Osteoblast (primary cell): ENCODE measurements at regions not wholly inside any gene's neighbourhood (a gene's known extent, or its start where the extent isn't known, plus 50 kb on each side); places are given as distances from the start of the nearest gene placed in this dataset.
A peak's percentile ranks its signal among the peaks of the same experiment; 100 is the strongest.

Source experiments
- DNase-seq: peaks from one replicate; pipeline ENCODE4 v3.0.0; 2011; ENCODE audit warnings: low spot score, mixed read lengths; ENCODE audit not compliant: insufficient read length; ENCODE audit errors: missing footprints
- H2AFZ ChIP-seq: 2 replicates; pipeline ENCODE4 v1.6.0; 2011; ENCODE audit warnings: mild to moderate bottlenecking, low read length
- H3K27ac ChIP-seq: 2 replicates; pipeline ENCODE4 v1.5.1; 2011; ENCODE audit warnings: mild to moderate bottlenecking, low read depth, low read length, moderate library complexity
- H3K27me3 ChIP-seq: 2 replicates; pipeline ENCODE4 v1.6.0; 2012; ENCODE audit warnings: mild to moderate bottlenecking, control low read depth, inconsistent platforms, low read length, moderate library complexity; ENCODE audit not compliant: insufficient read depth
- H3K36me3 ChIP-seq: 2 replicates; pipeline ENCODE4 v1.5.1; 2011; ENCODE audit warnings: mild to moderate bottlenecking, low read length, control low read depth, moderate library complexity; ENCODE audit not compliant: insufficient read depth
- H3K4me1 ChIP-seq: 2 replicates; pipeline ENCODE4 v1.5.1; 2011; ENCODE audit warnings: mild to moderate bottlenecking, low read length, control low read depth, moderate library complexity; ENCODE audit not compliant: insufficient read depth
- H3K4me2 ChIP-seq: 2 replicates; pipeline ENCODE4 v1.6.0; 2011; ENCODE audit warnings: mild to moderate bottlenecking, low read length; ENCODE audit not compliant: insufficient read depth
- H3K4me3 ChIP-seq: fragments of 200-600 bp; sonication (generic); 3 replicates; pipeline ENCODE4 v1.5.1; 2012; ENCODE audit warnings: mild to moderate bottlenecking, low read length, inconsistent platforms; ENCODE audit not compliant: insufficient read depth
- H3K79me2 ChIP-seq: 2 replicates; pipeline ENCODE4 v1.6.0; 2012; ENCODE audit warnings: mild to moderate bottlenecking, low read length, control low read depth, inconsistent platforms; ENCODE audit not compliant: insufficient read depth
- H3K9me3 ChIP-seq: 2 replicates; pipeline ENCODE4 v1.5.1; 2011; ENCODE audit warnings: low read depth, low read length, control low read depth
- H4K20me1 ChIP-seq: 2 replicates; pipeline ENCODE4 v1.6.0; 2012; ENCODE audit warnings: mild to moderate bottlenecking, low read length, control low read depth; ENCODE audit not compliant: insufficient read depth
- TF ChIP-seq, protein P1 (sequence below): IDR thresholded peaks from 2 replicates; pipeline ENCODE4 v1.5.1; 2011; ENCODE audit warnings: mild to moderate bottlenecking, low read depth, low read length, moderate library complexity; ENCODE audit errors: extremely low read depth

DNA sequence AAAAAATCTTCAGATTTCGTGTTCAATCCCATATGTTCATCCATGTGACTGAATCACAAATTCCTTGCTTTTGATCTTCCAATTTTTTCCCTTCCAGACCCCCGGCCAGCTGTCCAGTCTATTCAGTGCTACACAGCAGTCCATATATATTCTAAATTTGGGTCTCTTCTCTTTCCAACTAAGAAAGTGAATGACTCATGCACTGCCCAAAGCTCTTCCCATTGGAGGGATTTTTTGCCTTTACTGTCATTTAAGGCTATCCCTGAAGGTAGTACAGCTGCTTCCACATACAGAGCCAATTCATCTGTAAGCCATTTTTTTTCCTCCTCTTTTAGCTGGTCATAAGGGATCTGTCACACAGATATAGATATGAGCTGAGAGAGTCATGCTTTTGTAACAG, 478.3 kb downstream of the DMRT2 start:
- no peak overlapping the region for H3K4me3 ChIP-seq
- TF ChIP-seq, protein P1, sequence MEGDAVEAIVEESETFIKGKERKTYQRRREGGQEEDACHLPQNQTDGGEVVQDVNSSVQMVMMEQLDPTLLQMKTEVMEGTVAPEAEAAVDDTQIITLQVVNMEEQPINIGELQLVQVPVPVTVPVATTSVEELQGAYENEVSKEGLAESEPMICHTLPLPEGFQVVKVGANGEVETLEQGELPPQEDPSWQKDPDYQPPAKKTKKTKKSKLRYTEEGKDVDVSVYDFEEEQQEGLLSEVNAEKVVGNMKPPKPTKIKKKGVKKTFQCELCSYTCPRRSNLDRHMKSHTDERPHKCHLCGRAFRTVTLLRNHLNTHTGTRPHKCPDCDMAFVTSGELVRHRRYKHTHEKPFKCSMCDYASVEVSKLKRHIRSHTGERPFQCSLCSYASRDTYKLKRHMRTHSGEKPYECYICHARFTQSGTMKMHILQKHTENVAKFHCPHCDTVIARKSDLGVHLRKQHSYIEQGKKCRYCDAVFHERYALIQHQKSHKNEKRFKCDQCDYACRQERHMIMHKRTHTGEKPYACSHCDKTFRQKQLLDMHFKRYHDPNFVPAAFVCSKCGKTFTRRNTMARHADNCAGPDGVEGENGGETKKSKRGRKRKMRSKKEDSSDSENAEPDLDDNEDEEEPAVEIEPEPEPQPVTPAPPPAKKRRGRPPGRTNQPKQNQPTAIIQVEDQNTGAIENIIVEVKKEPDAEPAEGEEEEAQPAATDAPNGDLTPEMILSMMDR, result no peak
- no peaks in the 10 kb centered on the region for H3K79me2 ChIP-seq
- no peaks in the 10 kb centered on the region for H3K36me3 ChIP-seq
- no peak overlapping the region for H3K27ac ChIP-seq
- H3K4me1 ChIP-seq, result no peaks in the 10 kb centered on the region
- H2AFZ ChIP-seq, result no peak overlapping the region
- H3K4me2 ChIP-seq, result no peak overlapping the region
- H4K20me1 ChIP-seq, result no peaks in the 10 kb centered on the region
- H3K27me3 ChIP-seq, result no peaks in the 10 kb centered on the region
- no peak for DNase-seq
- H3K9me3 ChIP-seq, result no peaks in the 10 kb centered on the region

DNA sequence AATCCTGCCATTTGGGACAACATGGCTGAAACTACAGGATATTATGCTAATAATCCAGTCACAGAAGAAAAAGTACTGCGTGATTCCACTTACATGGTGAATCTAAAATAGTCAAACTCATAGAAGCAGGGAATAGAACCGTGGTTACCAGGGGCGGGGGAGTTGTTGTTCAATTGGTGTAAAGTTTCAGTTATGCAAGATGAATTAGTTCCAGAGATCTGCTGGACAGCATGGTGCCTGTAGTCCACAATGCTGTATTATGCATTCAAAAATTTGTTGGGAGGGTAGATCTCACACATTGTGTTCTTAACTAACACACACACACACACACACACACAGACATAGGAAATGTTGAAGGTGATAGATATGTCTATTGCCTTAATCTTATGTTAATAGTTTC, 480.5 kb downstream of the DMRT2 start:
- H3K36me3 ChIP-seq, result no peaks in the 10 kb centered on the region

DNA sequence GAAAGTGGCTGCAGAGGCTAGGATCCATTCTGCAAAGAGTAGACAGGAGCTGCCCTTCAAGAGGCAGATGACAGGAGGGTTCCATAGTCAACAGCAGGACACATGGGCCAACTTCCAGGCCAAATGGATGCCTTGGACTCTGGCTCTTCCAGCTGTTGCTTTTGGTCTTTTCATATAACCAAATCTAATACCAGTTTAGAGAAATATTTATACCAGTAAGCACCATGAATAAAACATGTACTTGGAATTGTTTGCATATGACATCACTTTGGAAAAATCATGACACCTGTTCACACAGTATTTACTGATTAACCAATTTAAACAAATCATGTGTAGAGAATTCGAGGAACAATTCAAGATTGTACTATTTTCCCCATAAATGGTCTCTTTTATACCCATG, 481.3 kb downstream of the DMRT2 start:
- no peaks in the 10 kb centered on the region for H4K20me1 ChIP-seq
- no peak overlapping the region for H2AFZ ChIP-seq
- H3K4me2 ChIP-seq, result no peak overlapping the region
- TF ChIP-seq, protein P1, result no peak
- no peaks in the 10 kb centered on the region for H3K36me3 ChIP-seq
- DNase-seq, result no peak
- no peaks in the 10 kb centered on the region for H3K9me3 ChIP-seq
- H3K27ac ChIP-seq, result no peak overlapping the region
- H3K4me3 ChIP-seq, result no peak overlapping the region
- H3K79me2 ChIP-seq, result no peaks in the 10 kb centered on the region
- H3K27me3 ChIP-seq, result no peaks in the 10 kb centered on the region
- H3K4me1 ChIP-seq, result no peaks in the 10 kb centered on the region

More for the DNA sequence above, 480.5 kb downstream of the DMRT2 start:
- Histone ChIP-seq H3K9me3 (no peaks in the 10 kb centered on the region), H3K4me3 (no peak overlapping the region), H3K4me1 (no peaks in the 10 kb centered on the region), H3K27ac (no peak overlapping the region), H3K27me3 (no peaks in the 10 kb centered on the region), H2AFZ (no peak overlapping the region), H3K79me2 (no peaks in the 10 kb centered on the region), H3K4me2 (no peak overlapping the region), H4K20me1 (no peaks in the 10 kb centered on the region)
- TF ChIP-seq, protein P1, result no peak
- DNase-seq, result no peak

DNA sequence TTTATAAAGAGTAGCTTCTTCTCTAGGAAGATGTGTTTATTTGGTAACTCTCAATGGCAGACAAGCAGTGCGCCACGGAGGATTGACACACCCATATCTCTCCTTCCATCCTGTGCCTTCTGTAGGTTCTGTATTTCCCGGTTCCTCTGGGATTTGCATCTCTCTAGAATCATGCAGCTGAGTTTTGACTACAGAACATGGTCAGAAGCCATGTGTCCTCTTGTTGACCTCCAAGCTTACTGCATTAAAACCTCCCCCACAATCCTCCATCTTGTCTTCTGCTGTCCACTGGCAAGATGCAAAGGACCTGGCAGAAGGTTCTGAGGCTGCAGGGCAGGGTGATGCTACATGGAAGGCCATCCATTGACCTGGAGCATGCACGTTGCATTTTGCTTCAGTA, 482.0 kb downstream of the DMRT2 start:
- Histone ChIP-seq H3K4me1 (no peaks in the 10 kb centered on the region), H3K27ac (no peak overlapping the region), H3K9me3 (no peaks in the 10 kb centered on the region), H3K36me3 (no peaks in the 10 kb centered on the region), H3K27me3 (no peaks in the 10 kb centered on the region), H3K79me2 (no peaks in the 10 kb centered on the region), H3K4me3 (no peak overlapping the region), H4K20me1 (no peaks in the 10 kb centered on the region), H2AFZ (no peak overlapping the region), H3K4me2 (no peak overlapping the region)
- TF ChIP-seq, protein P1, result no peak
- DNase-seq, result peak; percentile 35
